Vagina (tissue), 2 donors: ENCODE measurements at regions not wholly inside any gene's neighbourhood (a gene's known extent, or its start where the extent isn't known, plus 50 kb on each side); places are given as distances from the start of the nearest gene placed in this dataset.

Experiments used
- POLR2A ChIP-seq, 2 donors: fragments of 450-650 bp; IDR thresholded peaks; one replicate each; pipeline ENCODE4 v1.6.1; 2017; ENCODE audit warnings: antibody characterized with exemption in 2 of 2, mild to moderate bottlenecking in 2 of 2, moderate library complexity in 2 of 2
- POLR2AphosphoS5 ChIP-seq, 2 donors: sonication (generic); formaldehyde crosslinking; IDR thresholded peaks; one replicate each; pipeline ENCODE4 v1.9.0; 2017; ENCODE audit warnings: antibody characterized with exemption in 2 of 2, mild to moderate bottlenecking in 2 of 2, low read depth in 1 of 2; ENCODE audit not compliant: insufficient read depth in 1 of 2
- TF ChIP-seq, protein P1 (sequence below), 3 experiments: fragments of 450-650 bp in 2 of 3; fragments of 200-600 bp in 1 of 3; sonication (generic) in 1 of 3; IDR thresholded peaks; one replicate each; pipeline ENCODE4 v1.5.1; 2017 to 2019; ENCODE audit warnings: antibody characterized with exemption in 3 of 3, mild to moderate bottlenecking in 2 of 3, moderate library complexity in 2 of 3

DNA sequence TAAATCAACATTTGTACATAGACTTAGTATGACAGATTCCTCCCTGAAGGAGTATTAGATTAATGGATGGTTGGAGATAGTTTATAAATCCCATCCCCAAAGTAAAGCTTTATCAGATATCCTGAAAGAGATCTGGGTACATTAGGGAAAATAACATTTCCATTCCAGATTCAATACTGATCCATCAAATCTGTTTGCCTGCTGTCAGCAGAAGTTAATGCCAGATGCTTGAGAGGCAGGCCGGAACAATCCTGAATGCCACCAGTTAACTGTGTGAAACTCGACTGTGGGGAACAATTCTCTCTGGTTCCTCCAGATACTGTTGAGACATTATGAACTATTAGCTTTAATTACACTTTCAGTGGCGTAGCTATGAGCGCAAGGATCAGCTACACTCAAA lies 1166.8 kb downstream of the MAT2B start:
- TF ChIP-seq POLR2AphosphoS5 (IDR thresholded peaks at IDR 0.05; ENCODE audit: insufficient read depth in 1 of 2, low read depth in 1 of 2) (no peak), POLR2A (IDR thresholded peaks at IDR 0.05) (no peak)
- TF ChIP-seq, protein P1, sequence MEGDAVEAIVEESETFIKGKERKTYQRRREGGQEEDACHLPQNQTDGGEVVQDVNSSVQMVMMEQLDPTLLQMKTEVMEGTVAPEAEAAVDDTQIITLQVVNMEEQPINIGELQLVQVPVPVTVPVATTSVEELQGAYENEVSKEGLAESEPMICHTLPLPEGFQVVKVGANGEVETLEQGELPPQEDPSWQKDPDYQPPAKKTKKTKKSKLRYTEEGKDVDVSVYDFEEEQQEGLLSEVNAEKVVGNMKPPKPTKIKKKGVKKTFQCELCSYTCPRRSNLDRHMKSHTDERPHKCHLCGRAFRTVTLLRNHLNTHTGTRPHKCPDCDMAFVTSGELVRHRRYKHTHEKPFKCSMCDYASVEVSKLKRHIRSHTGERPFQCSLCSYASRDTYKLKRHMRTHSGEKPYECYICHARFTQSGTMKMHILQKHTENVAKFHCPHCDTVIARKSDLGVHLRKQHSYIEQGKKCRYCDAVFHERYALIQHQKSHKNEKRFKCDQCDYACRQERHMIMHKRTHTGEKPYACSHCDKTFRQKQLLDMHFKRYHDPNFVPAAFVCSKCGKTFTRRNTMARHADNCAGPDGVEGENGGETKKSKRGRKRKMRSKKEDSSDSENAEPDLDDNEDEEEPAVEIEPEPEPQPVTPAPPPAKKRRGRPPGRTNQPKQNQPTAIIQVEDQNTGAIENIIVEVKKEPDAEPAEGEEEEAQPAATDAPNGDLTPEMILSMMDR (IDR thresholded peaks at IDR 0.05): no peak
